GM12865 (cell line): ENCODE measurements at regions not wholly inside any gene's neighbourhood (a gene's known extent, or its start where the extent isn't known, plus 50 kb on each side); places are given as distances from the start of the nearest gene placed in this dataset.

Source experiments
- DNase-seq: peaks from one replicate; pipeline ENCODE4 v3.0.0; 2010; ENCODE audit warnings: low read depth
- H3K4me3 ChIP-seq: 2 replicates; pipeline ENCODE4 v1.5.1; 2011; ENCODE audit warnings: mild to moderate bottlenecking, low read depth, low read length, control low read depth
- TF ChIP-seq, protein P1 (sequence below): IDR thresholded peaks from 2 replicates; pipeline ENCODE4 v1.5.1; 2011; ENCODE audit warnings: low read length, control low read depth, low read depth, inconsistent platforms; ENCODE audit not compliant: insufficient read depth; ENCODE audit errors: missing control alignments

DNA sequence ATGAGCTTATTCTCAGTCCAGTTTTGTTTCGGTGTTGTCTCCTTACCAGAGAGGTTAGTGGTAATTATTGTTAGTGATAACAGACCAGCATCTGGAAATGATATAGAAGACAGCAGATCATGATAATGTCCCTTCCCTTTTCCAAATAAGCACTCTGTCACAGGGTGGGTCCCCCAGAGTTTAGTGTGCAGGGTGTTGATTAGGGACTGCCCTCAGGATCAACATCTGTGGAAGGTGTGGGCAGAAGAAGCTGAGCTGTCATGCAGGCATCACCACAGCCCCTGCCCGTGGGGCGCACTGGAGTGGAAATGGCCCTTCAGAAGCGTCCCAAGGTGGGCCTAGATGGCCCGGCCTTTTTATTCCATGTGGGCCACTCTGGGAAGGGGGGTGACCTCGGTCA is 67.6 kb upstream of the DTNBP1 start:
- no peak overlapping the region for H3K4me3 ChIP-seq
- TF ChIP-seq, protein P1, sequence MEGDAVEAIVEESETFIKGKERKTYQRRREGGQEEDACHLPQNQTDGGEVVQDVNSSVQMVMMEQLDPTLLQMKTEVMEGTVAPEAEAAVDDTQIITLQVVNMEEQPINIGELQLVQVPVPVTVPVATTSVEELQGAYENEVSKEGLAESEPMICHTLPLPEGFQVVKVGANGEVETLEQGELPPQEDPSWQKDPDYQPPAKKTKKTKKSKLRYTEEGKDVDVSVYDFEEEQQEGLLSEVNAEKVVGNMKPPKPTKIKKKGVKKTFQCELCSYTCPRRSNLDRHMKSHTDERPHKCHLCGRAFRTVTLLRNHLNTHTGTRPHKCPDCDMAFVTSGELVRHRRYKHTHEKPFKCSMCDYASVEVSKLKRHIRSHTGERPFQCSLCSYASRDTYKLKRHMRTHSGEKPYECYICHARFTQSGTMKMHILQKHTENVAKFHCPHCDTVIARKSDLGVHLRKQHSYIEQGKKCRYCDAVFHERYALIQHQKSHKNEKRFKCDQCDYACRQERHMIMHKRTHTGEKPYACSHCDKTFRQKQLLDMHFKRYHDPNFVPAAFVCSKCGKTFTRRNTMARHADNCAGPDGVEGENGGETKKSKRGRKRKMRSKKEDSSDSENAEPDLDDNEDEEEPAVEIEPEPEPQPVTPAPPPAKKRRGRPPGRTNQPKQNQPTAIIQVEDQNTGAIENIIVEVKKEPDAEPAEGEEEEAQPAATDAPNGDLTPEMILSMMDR, result no peak
- DNase-seq, result no peak

DNA sequence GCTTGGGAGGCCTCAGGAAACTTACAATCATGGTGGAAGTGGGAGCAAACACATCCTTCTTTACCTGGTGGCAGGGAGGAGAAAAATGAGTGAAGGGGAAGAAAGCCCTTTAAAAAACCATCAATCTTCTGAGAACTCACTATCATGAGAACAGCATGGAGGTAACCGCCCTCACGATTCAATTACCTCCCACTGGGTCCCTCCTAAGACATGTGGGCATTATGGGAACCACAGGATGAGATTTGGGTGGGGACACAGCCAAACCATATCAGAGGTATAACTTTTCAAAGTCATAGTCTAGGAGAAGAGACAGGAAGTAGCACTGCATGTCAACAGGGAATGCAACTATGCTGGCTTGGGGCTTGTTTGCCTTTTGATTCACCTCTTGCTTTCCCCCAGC is 59.9 kb upstream of the DTNBP1 start:
- TF ChIP-seq, protein P1, result no peak
- no peak for DNase-seq
- H3K4me3 ChIP-seq, result no peak overlapping the region

DNA sequence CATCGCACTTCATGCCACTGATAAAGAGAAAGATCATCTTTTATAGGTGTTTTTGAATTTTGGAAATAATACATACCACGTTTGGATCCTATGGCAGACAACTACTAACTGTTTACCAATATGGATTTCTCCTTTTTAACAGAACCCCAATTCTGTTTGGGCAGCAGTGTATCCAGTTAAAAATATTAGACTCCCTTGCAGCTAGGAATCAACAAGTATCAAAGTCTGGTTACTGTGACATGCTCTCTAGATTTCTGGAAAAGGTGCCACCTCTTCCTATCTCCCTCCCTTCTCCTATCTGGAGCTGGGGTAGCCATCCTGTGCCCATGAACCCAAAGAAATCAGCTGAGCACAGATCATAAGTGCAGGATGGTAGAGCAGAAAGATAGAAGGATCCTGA is 54.1 kb upstream of the DTNBP1 start:
- H3K4me3 ChIP-seq, result no peak overlapping the region
- TF ChIP-seq, protein P1, result no peak
- DNase-seq, result no peak

DNA sequence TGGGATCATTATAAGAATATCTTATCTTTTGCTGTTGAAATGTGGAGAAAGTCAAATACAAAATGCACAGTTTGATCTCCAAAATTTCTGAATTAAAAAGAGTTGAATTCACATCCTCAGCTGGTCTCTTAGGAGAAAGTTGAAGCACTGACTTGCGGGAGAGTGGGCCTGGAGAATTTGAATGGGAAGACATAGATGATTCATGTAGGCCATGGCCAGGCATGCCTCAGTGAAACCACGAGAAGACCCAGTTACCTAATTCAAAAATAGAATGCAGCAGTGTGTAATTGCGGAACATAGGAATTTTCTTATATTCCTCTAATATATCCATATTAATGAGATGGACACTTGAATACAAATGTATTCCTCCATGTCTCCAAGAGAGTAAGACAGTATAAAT is 53.0 kb upstream of the DTNBP1 start:
- TF ChIP-seq, protein P1, result no peak
- no peak for DNase-seq
- H3K4me3 ChIP-seq, result no peak overlapping the region

DNA sequence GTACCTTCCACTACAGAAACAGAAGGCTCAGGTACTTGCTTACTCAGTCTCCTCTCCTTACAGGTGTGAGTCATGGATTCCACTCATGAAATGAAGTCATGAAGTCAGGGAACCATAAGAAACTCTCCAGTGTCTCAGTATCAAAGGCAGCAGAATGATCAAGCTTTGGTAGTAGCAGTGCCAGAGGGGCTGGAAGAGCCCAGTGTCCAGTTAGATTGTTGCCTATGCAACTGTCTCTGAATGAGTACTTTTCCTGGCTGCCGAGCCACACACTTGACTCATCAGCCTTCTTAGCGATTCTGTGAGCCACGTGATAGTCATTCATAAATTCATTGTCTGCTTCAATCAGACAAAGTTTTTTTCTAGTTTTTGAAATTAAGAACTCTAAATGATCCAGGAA is 52.2 kb upstream of the DTNBP1 start:
- TF ChIP-seq, protein P1, result no peak
- DNase-seq, result no peak
- no peak overlapping the region for H3K4me3 ChIP-seq

DNA sequence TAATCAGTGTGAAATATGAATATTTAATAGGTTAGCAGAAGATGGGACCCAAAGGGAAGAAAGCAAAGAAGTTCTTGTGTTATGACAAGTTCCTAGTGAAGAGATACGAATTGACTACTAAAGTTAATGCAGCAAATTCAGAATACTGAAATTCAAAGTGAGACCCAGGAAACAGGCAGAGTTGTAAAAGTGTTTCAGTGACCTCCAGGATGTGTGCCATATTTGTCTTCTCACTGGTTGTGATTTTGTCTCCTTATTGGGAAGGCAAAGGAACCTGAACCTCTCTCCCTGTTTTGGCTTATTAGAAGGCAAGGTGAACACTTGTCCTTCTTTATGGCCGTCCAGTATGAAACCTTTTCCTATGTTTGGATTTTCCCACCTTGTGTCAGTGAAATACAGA is 51.8 kb upstream of the DTNBP1 start:
- H3K4me3 ChIP-seq, result no peak overlapping the region
- no peak for DNase-seq
- TF ChIP-seq, protein P1, result no peak

DNA sequence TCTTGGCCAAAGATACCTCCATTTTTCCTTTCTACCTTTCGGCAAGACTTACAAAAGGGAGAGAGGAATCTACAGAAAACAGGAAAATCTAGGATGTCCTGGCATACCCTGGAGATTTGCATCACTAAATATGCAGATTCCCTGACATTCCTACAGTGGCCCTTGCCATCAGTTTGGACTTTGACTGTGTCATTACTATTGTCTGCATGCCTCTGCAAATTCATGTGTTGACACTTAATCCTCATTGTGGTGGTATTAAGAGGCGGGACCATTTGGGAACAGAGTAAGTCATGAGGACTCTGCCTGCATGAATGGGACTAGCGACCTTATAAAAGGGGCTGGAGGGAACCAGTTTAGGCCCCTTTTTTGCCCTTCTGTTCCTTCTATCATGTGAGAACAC is 50.5 kb upstream of the DTNBP1 start:
- no peak overlapping the region for H3K4me3 ChIP-seq
- TF ChIP-seq, protein P1, result no peak
- no peak for DNase-seq
